HG03280 (cell line): ENCODE measurements at regions not wholly inside any gene's neighbourhood (a gene's known extent, or its start where the extent isn't known, plus 50 kb on each side); places are given as distances from the start of the nearest gene placed in this dataset.
"Not testable (repeated sequence)": the region's sequence is repeated elsewhere in the genome, so short reads cannot be mapped to it uniquely, and the experiment has no call there.

Source experiments
- ATAC-seq: cut with Tn5 transposase; IDR thresholded peaks from one replicate; pipeline ENCODE4 v1.9.1; 2021; ENCODE audit warnings: mild to moderate bottlenecking, moderate library complexity; ENCODE audit not compliant: unreplicated experiment

- ATAC-seq = no peak
Measured at GRCh38 chr2:180927030-180927686, 53.2 kb upstream of the UBE2E3 start.

GRCh38 chr2:180925700-180926099 lies 54.7 kb upstream of the UBE2E3 start:
- ATAC-seq = no peak

GRCh38 chr2:180924063-180924462 lies 56.3 kb upstream of the UBE2E3 start:
- ATAC-seq = no peak

GRCh38 chr2:180910831-180911665 lies 69.4 kb upstream of the UBE2E3 start:
- no peak for ATAC-seq

GRCh38 chr2:180907731-180908130 lies 72.7 kb upstream of the UBE2E3 start:
- no peak for ATAC-seq

- ATAC-seq = no peak
Measured at GRCh38 chr2:180905461-180905860, 74.9 kb upstream of the UBE2E3 start.

GRCh38 chr2:180905002-180905401 lies 75.4 kb upstream of the UBE2E3 start:
- ATAC-seq = no peak

GRCh38 chr2:180901331-180901730 lies 79.1 kb upstream of the UBE2E3 start:
- ATAC-seq = no peak

GRCh38 chr2:180893752-180894151 lies 86.7 kb upstream of the UBE2E3 start:
- no peak for ATAC-seq

GRCh38 chr2:180892091-180892490 lies 88.3 kb upstream of the UBE2E3 start:
- ATAC-seq = no peak

GRCh38 chr2:180891360-180891759 lies 89.0 kb upstream of the UBE2E3 start:
- no peak for ATAC-seq

GRCh38 chr2:180890781-180891180 lies 89.6 kb upstream of the UBE2E3 start:
- ATAC-seq = no peak

GRCh38 chr2:180882959-180883358 lies 97.4 kb upstream of the UBE2E3 start:
- ATAC-seq = no peak

GRCh38 chr2:180876506-180876905 lies 103.9 kb upstream of the UBE2E3 start:
- ATAC-seq = no peak

- ATAC-seq = no peak
Measured at GRCh38 chr2:180873219-180873618, 107.2 kb upstream of the UBE2E3 start.

GRCh38 chr2:180872781-180873180 lies 107.6 kb upstream of the UBE2E3 start:
- ATAC-seq = not testable (repeated sequence)

GRCh38 chr2:180872255-180872654 lies 108.2 kb upstream of the UBE2E3 start:
- no peak for ATAC-seq

GRCh38 chr2:180871649-180872048 lies 108.8 kb upstream of the UBE2E3 start:
- ATAC-seq = no peak

GRCh38 chr2:180849851-180850250 lies 130.6 kb upstream of the UBE2E3 start:
- ATAC-seq = no peak

GRCh38 chr2:180848393-180848792 lies 132.0 kb upstream of the UBE2E3 start:
- no peak for ATAC-seq

- ATAC-seq = no peak
Measured at GRCh38 chr2:180846756-180847472, 133.5 kb upstream of the UBE2E3 start.

- ATAC-seq = no peak
Measured at GRCh38 chr2:180842461-180842860, 137.9 kb upstream of the UBE2E3 start.
